GM21576 (cell line): ENCODE measurements at regions not wholly inside any gene's neighbourhood (a gene's known extent, or its start where the extent isn't known, plus 50 kb on each side); places are given as distances from the start of the nearest gene placed in this dataset.
A peak's percentile ranks its signal among the peaks of the same experiment; 100 is the strongest.
"Not testable (repeated sequence)": the region's sequence is repeated elsewhere in the genome, so short reads cannot be mapped to it uniquely, and the experiment has no call there.

ENCODE experiments used
- ATAC-seq: cut with Tn5 transposase; IDR thresholded peaks from one replicate; pipeline ENCODE4 v1.9.1; 2021; ENCODE audit warnings: mild to moderate bottlenecking, moderate library complexity; ENCODE audit not compliant: unreplicated experiment

DNA sequence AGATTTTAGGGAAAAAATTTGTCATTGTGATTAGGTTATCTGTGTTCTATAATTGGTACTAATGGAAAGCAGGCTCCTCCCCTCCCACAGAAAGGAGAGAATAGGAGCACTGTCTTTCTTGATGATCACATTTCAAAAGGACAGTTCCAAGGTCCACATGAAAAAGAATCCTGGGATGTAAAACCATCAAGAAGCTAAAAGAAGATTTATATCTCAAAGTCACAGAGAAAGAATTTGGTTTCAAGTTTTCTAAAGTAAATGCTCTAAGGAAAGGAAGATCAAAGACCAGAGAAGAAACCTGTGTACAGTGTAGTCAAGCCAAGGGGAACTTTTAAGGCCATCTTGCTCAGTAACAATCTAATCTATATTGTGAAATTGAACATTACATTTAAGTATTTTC, 652.7 kb upstream of the HS3ST5 start:
- ATAC-seq: no peak

DNA sequence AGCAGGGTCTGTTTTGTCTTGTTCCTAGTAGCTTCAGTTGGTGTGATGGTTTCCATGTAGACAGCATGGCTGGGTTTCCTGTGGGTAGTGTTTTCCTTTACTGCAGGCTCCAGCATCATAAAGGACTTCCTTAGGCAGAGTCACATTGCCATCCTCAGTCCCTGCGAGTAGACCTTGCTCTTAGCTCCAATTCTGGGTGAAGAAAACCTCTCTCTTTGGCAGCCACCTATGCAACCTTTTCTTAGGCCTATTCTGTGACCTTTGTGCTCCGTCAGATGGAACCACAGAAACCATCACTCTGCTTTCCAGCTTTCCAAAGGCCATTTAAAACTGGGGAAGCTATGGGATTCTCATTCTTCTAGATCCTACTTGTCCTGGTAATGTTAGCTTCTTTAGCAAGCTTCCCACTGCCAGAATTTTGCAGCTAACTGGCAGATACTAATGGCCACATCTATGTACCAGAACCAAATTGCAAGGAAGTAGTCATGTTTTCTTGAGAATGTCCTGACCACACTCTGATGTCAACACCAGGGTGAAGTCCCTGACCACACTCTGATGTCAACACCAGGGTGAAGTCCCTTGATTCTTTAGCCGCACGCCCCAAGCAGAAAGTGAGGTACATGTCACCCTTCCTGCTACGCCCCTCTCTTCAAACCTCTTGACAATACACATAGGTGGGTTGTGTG, 646.6 kb upstream of the HS3ST5 start:
- peak; percentile 98 for ATAC-seq

DNA sequence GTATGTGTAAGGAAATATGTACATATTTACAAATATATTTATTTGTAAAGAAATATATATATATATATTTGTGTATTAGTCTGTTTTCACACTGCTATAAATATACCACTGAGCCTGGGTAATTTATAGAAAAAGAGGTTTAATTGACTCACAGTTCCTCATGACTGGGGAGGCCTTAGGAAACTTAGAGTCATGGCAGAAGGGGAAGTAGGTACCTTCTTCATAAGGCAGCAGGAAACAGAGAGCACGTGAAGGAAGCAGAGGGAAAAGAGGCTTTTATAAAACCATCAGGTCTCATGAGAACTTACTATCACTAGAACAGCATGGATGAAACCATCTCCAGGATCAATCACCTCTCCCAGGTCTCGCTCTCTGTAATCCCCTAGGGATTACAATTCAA, 644.5 kb upstream of the HS3ST5 start:
- ATAC-seq: no peak

DNA sequence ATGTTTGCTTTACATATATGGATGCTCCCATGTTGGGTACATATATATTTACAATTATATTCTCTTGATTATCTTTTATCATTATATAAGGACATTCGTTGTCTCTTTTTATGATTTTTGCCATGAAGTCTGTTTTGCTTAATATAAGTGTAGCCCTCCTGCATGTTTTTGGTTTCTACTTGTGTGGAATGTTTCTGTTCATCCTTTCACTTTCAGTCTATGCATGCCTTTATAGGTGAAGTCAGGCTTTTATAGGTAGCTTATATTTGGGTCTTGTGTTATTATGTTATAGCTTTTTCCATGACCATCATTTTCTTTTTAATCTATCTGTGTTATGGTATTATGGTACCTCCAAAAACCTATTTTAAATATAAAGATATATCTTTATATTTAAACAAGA, 612.5 kb upstream of the HS3ST5 start:
- no peak for ATAC-seq

DNA sequence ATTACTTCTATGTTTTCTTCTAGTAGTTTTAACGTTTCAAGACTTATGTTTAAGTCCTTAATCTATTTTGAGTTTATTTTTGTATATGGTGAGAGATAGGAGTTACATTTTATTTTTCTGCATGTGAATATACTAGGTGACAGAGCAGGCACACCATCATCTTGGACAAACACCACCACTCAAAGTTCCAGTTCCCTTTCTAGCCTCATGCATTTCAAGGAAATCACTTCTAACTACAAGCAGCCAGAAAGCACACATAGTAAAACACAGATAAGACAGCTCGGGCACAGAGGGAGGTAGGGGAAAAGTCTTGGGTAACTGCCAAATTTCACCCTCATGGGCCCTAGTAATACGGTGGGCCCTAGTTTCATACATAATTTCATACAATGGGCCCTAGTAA, 609.4 kb upstream of the HS3ST5 start:
- no peak for ATAC-seq

DNA sequence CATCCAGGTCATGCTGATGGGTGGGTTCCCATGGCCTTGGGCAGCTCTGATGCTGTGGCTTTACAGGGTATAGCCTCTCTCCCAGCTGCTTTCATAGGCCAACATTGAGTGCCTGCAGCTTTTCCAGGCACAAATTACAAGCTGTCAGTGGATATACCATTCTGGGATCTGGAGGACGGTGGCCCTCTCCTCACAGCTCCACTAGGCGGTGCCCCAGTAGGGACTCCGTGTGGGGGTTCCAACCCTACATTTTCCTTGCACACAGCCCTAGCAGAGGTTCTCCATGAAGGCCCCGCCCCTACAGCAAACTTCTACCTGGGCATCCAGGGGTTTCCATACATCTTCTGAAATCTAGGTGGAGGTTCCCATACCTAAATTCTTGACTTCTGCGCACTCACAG, 602.6 kb upstream of the HS3ST5 start:
- ATAC-seq: no peak

DNA sequence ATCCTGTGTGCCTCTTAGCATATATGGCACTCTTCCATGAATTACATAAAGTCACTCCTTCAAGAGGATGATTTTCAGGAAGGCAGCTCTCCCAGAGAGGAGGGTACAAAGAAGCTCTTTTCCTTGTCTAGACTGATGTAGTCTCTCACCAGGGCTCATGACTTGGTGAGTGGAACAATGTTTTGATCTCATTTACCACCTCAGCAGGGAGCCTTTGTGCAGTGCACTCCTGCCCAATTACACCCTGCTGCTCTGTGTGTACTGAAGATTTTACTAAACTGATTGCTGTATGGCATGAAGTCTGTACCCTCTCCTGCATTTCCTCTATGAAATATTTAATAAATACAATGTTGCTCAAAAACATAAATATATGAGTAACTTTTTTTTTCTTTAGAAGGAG, 598.3 kb upstream of the HS3ST5 start:
- ATAC-seq: no peak

DNA sequence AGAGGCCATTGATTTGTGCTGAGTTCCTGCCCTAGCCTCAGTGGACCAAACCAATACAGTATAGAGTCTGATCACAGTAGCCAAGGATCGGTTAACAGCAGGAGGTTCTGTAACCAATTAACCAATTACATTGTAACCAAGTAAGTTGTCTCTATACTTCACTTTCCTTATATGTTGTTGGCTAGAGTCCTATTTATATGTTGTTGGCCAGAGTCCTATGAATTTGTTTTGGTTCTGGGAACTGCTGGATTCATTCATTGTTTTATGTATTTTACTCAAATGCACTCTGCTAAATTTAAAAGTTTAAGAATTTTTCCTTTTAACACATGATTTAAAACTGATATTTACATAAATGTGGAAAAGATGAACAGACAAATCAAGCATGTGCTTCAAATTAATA, 597.4 kb upstream of the HS3ST5 start:
- no peak for ATAC-seq

DNA sequence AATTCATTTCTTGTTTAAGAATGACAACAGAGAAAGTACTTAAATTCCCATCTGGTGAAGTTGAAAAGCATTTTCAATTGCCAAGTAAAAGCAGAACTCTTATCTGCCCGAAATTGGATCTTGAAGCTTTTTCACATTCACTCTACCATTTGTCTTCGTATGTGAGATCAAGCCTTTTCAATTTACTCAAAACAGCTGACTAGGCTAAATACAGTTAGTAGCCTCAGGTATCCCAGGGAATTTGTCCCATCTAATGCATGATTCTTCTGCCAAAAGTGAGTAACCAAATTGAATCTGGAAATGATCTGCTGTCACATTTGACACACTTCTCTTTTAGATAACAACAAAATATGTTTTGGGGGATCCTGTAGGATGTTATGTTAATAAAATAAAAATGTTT, 596.8 kb upstream of the HS3ST5 start:
- ATAC-seq: no peak

DNA sequence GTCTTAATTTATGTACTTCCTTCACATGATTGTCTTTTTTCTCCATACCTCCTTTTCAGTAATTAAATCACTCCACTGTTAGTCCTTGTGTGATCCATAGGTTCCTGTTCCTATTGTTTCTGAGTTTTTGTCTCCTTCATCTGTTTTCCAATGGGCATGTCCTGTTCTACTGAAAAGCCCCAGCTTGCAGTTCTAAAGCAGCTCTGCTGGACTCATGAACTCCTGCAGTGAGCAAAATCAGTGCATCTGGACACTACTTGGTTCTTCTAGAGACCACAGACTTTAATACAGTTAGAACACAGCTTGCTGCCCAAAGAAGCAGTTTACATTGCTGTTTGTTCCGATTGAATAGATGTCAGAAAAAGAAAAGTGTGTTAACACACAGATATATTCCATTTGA, 593.3 kb upstream of the HS3ST5 start:
- ATAC-seq: no peak

DNA sequence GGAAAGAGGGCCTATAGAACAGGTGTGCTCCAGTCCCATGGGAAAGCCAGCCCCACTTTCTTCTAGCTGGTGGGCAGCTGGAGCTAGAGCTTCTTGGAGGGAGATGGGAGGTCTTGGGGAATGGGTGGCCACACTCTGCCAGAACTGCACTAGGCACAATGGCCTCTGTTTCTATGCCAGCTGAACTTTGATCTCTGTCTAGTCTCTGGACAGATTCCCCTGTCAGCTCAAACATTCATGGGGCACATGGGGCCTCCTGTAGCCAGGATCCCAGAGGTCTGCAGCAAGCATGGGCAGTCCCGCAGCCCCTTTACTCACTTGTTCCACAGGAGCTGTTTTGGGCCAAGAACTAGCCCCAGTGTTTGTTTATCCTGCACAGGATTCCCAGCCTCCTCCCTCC, 591.3 kb upstream of the HS3ST5 start:
- ATAC-seq: no peak

DNA sequence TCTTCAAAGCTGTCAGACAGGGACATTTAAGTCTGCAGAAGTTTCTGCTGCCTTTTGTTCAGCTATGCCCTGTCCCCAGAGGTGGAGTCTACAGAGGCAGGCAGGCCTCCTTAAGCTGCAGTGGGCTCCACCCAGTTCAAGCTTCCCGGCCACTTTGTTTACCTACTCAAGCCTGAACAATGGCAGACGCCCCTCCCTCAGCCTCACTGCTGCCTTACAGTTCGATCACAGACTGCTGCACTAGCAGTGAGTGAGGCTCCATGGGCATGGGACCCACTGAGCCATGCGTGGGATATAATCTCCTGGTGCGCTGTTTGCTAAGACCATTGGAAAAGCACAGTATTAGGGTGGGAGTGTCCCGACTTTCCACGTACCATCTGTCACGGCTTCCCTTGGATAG, 585.9 kb upstream of the HS3ST5 start:
- ATAC-seq: not testable (repeated sequence)

DNA sequence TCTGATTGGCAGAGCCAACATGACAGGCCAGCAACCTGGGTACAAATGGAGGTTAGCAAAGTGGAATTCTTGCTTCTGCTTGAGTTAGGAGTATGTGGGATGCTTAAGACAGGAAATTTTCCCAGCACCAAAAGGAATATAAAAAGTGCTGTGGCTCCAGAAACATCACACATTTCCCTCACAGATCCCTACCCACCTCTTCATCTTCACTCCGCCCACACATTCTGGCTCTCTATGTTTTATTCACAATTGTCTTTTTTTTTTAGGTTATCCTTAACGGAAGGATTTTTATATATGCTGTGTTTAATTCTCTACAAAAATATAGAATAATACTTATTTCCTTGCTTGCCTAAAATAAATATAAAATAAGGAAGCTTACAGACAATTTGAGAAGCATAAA, 563.3 kb upstream of the HS3ST5 start:
- no peak for ATAC-seq

DNA sequence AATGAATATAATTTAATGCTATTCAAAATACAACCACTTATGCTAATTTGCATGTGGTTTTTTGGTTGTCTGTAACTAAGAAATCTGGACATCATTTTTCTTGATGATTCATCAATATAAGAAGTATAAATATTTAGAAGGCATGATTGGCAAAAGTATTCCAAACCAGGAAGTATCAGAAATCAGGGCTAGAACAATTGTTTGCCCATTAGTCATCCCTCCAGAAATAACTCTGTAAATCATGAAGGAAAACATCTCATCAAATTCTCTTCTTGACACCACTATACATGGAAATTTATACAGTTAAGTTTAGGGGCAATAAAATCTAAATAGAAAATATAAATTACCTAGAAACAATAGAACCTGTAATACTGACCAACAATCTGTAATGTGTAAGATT, 554.7 kb upstream of the HS3ST5 start:
- ATAC-seq: no peak

DNA sequence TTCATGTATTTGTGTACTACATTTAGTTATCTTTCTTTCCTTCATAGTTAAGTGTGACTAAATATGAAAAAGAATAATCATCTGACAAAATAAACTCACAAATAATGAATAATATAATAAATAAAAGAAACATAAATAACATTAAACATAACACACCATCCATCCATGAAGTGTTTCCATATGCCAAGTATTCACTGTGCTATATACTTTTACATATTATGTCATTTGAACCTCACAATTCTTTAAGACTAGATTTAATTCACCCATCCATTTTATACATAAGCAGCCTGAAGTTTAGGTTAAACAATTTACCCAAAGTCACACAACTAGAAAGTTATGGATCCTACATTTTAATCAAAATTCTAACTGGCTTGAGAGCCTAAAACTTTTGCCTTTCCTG, 549.4 kb upstream of the HS3ST5 start:
- ATAC-seq: no peak

DNA sequence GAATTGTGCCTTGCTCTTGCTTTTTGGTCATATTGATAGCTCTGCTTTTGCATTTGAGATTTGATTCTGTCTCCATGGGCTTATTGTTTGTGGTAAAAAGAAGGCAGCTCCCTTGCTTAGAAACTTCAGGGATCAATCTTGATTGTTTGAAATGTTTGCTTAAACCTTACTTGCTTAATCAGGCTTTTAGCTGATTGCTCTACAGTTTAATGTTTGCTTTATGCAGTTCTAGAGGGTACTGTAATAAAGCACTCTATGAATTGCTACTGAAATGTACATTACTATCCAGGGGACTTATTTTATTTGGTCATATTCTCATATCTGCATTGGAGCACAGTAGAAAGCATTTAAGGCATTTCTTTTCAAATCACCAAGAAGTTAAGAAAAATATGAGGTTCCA, 545.4 kb upstream of the HS3ST5 start:
- no peak for ATAC-seq

DNA sequence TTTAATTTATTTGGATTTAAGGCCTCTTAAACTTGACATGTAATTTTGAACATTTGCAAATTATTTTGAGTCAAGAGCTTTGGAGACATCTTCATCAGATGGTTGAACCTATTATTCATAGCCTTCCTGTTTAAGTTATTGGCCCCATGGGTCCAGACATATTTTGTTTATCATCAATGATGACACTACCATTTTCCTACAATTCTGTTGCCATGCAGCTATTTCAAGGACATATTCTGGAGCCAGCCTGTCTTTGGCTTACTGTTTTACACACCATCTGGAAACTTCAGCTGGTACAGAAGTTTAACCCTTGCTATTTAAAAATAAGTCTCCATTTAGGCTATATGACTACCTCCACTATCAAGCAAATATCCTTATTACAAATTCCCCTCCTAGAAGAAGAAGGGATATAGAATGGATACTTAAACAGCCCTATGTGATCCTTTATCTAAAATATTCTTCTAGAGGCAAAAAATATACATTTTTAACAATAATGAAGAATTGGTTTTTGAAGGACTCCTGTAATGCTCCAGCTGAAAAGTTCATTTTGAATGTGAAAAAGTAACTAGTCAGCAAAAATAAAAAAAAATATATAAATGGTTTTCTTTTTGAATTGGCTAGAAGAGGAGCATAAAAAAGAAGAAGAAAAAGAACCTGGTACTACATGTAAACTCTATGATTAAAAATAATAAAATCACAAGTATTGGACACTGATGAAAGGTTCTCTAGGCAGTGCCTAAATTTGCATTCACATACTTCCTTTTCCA, 544.0 kb upstream of the HS3ST5 start:
- no peak for ATAC-seq

DNA sequence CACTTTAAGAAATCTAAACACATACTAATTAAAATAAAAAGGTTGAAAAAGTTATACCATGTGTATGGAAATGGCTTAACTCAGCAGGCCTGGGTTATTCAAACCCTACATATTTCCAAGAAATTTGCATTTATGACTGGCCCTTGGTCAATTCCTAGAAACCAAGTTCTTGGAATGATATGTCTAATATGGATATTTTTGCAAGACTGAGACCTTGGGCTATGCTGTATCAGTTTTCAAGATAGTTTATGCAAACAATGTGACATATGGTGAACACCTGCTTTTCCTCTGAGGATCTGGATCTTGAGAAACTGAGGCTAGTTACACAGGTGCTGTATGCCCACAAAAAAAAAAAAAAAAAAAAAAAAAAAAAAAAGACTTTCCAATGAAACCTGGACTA, 536.9 kb upstream of the HS3ST5 start:
- ATAC-seq: no peak

DNA sequence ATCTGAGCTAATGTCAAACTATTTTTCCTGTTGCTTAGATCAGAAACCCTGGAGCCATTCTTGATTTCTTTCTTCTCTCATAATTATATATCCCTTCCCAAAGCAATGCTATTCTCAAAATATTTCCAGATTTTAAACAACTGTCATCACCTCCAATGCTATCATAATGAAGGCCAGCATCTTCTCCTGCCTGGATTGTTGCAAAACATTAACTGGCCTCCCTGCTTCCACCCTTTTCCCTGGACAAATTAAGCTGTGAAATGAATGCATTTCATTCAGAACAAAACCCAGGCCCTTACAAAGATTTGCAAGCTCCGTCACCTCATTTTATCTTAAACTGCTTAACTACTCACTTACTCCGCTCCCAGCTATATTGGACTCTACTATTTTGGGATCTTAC, 535.3 kb upstream of the HS3ST5 start:
- ATAC-seq: no peak

DNA sequence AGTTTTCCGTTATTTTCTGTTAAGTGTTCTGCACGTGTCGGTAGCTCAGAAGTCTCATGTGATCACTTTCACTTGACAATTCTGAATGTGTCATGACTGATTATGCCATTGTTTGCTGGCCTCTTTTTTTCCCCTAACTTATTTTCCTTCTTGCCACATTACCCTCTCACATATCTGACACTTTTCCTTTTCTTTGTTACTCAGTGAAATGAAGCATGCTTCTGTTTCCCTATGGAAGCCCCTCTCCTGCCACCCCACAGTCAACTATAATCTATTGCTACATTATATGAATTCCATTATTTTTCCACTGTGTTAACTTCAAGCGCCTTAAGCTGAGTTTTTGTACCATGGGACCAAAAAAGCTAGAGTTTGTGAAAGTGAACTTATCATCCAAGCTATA, 531.6 kb upstream of the HS3ST5 start:
- no peak for ATAC-seq

DNA sequence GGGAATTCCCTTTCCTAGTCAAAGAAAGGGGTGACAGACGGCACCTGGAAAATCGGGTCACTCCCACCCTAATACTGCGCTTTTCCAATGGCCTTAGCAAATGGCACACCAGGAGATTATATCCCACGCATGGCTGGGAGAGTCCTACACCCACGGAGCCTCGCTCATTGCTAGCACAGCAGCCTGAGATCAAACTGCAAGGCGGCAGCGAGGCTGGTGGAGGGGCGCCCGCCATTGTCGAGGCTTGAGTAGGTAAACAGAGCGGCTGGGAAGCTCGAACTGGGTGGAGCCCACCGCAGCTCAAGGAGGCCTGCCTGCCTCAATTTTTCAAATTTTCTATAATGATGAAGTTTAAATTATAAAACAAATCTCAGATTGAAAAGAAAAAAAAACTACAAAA, 522.7 kb upstream of the HS3ST5 start:
- not testable (repeated sequence) for ATAC-seq

DNA sequence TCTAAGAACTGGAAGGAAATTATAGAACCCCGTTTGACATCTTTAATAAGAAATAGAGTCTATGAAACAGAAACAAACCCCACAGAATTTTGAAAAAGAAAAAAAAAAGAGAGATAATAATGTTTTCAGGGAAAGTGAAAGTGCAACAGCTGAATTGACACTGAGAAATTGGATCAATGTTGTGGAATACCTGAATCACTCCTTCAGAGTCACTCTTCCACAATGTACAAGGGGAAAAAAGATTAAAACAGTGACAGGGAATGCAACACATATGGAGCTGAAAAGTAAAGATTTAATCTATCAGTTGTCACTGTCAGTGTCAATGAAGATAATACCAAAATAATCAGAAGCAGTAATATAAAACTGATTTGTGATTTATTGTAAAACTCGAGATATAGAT, 520.8 kb upstream of the HS3ST5 start:
- no peak for ATAC-seq

DNA sequence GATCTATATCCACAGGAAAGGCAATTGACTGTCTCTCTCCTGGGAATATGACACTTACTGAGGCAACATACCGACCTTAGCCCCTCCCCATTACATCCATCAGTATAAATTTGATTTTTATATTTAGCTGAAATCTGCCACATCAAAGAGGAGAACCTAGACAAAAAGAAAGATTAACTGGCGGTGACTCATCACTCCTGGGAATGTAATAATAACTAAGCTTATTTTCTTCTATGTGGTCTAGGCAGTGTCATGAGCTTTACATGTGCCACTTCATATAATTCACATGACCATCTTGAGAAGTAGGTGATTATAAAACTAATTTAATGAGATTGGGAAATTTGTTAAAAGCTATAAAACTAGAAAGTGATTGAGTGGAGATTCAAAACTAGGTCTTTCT, 520.0 kb upstream of the HS3ST5 start:
- ATAC-seq: no peak
